ENCODE measurements at regions not wholly inside any gene's neighbourhood (a gene's known extent, or its start where the extent isn't known, plus 50 kb on each side); places are given as distances from the start of the nearest gene placed in this dataset.

GRCh38 chr5:91816681-91817080 is 433.6 kb upstream of the ARRDC3 start:
- intact Hi-C loops (cut with micrococcal nuclease), result no loop called here
- no peak overlapping the region for H3K27ac ChIP-seq (ENCODE audit: insufficient read depth, low read depth, low read length)
- no peaks in the 10 kb centered on the region for H3K79me2 ChIP-seq (ENCODE audit: control insufficient read depth, insufficient read depth, low read length)
- H2AFZ ChIP-seq (ENCODE audit: low read depth, low read length), result no peak overlapping the region
- H3K4me3 ChIP-seq (replicated peaks in 1 of 3; ENCODE audit: insufficient read depth in 1 of 3, low read depth in 1 of 3, low read length in 3 of 3), result no peak overlapping the region
- H4K20me1 ChIP-seq (replicated peaks; ENCODE audit: control insufficient read depth, extremely low read depth, insufficient read depth, low read length), result no peaks in the 10 kb centered on the region
- no peaks in the 10 kb centered on the region for H3K27me3 ChIP-seq (ENCODE audit: control insufficient read depth in 2 of 2, insufficient read depth in 2 of 2, low read length in 2 of 2)
- TF ChIP-seq CTCF (IDR thresholded peaks at IDR 0.05; ENCODE audit: extremely low read depth in 1 of 2, insufficient read depth in 1 of 2, low read depth in 1 of 2, low read length in 2 of 2), result no peak
- TF ChIP-seq JUN (IDR thresholded peaks at IDR 0.05; ENCODE audit: borderline replicate concordance, insufficient read depth, insufficient read length, low read depth), result no peak
- TF ChIP-seq POLR2A (IDR thresholded peaks at IDR 0.05; ENCODE audit: low read depth, low read length), result no peak
- TF ChIP-seq EZH2 (IDR thresholded peaks at IDR 0.05; ENCODE audit: borderline replicate concordance, low read depth, low read length, severe bottlenecking), result no peak
- no peak for TF ChIP-seq GATA2 (IDR thresholded peaks at IDR 0.05; ENCODE audit: insufficient read depth, insufficient read length, low read depth, low read length)
- TF ChIP-seq POLR2AphosphoS5 (IDR thresholded peaks at IDR 0.05; ENCODE audit: insufficient read depth, low read depth, low read length), result no peak
- TF ChIP-seq FOS (IDR thresholded peaks at IDR 0.05; ENCODE audit: borderline replicate concordance, insufficient read depth, low read length), result no peak
- no peak for TF ChIP-seq MYC (IDR thresholded peaks at IDR 0.05; ENCODE audit: low read depth, low read length)
- no peak for TF ChIP-seq MAX (IDR thresholded peaks at IDR 0.05; ENCODE audit: insufficient read depth, insufficient read length)
- no peaks in the 10 kb centered on the region for H3K4me1 ChIP-seq (ENCODE audit: control insufficient read depth, extremely low read depth, insufficient read depth, low read length)
- FAIRE-seq (no peak), DNase-seq (ENCODE audit: low read depth, low spot score) (no peak)
- no peak overlapping the region for H3K9ac ChIP-seq (replicated peaks; ENCODE audit: extremely low read depth, insufficient read depth, low read length)
- H3K9me1 ChIP-seq (replicated peaks; ENCODE audit: control insufficient read depth, extremely low read depth, insufficient read depth, low read length), result no peaks in the 10 kb centered on the region
- H3K9me3 ChIP-seq (replicated peaks; ENCODE audit: control insufficient read depth, insufficient read depth, low read length), result no peaks in the 10 kb centered on the region
- dilution Hi-C loops (cut with MboI; ENCODE audit: extremely low pct_ligation_motif_present, low sequenced_read_pairs), result no loop called here
- ChIA-PET POLR2A (no interaction called here), CTCF (no interaction called here)
- BruUV-seq (replicated peaks), result no TSS peak
- no peaks in the 10 kb centered on the region for H3K36me3 ChIP-seq (ENCODE audit: control insufficient read depth in 2 of 2, extremely low read depth in 1 of 2, insufficient read depth in 2 of 2, low read length in 2 of 2)
- H3K4me2 ChIP-seq (ENCODE audit: insufficient read depth, low read length), result no peak overlapping the region

All from endothelial cell of umbilical vein (primary cell).